OCI-LY1 (cell line): ENCODE measurements at regions not wholly inside any gene's neighbourhood (a gene's known extent, or its start where the extent isn't known, plus 50 kb on each side); places are given as distances from the start of the nearest gene placed in this dataset.

Source experiments
- H2AFZ ChIP-seq: fragments of 200-600 bp; sonication (generic), shearing (Covaris generic); 2 replicates; pipeline ENCODE4 v1.6.0; 2014; ENCODE audit warnings: antibody characterized with exemption, mild to moderate bottlenecking, low read length
- H3F3A ChIP-seq: fragments of 200-600 bp; sonication (generic), shearing (Covaris generic); 2 replicates; pipeline ENCODE4 v1.6.0; 2014; ENCODE audit warnings: mild to moderate bottlenecking, antibody characterized with exemption, low read length, moderate library complexity; ENCODE audit not compliant: insufficient read depth
- H3K27ac ChIP-seq: fragments of 200-600 bp; sonication (generic); 2 replicates; pipeline ENCODE4 v1.5.1; 2014; ENCODE audit warnings: low read length, mixed run types, mild to moderate bottlenecking, low read depth; ENCODE audit not compliant: poor library complexity, severe bottlenecking
- H3K27me3 ChIP-seq: fragments of 200-600 bp; sonication (generic); 2 replicates; pipeline ENCODE4 v1.6.0; 2014; ENCODE audit warnings: antibody characterized with exemption, mild to moderate bottlenecking, low read length, moderate library complexity; ENCODE audit not compliant: insufficient read depth
- H3K36me3 ChIP-seq: fragments of 200-600 bp; sonication (generic); 2 replicates; pipeline ENCODE4 v1.6.1; 2014; ENCODE audit warnings: mild to moderate bottlenecking, antibody characterized with exemption, low read length, moderate library complexity, mixed read lengths; ENCODE audit not compliant: insufficient read depth
- H3K4me1 ChIP-seq: fragments of 200-600 bp; sonication (generic); 2 replicates; pipeline ENCODE4 v1.5.1; 2014; ENCODE audit warnings: mild to moderate bottlenecking, low read length, moderate library complexity; ENCODE audit not compliant: insufficient read depth, severe bottlenecking
- H3K4me2 ChIP-seq: fragments of 200-600 bp; sonication (generic), shearing (Covaris generic); 2 replicates; pipeline ENCODE4 v1.6.1; 2014; ENCODE audit warnings: low read length
- H3K4me3 ChIP-seq: fragments of 200-600 bp; sonication (generic); 2 replicates; pipeline ENCODE4 v1.5.1; 2014; ENCODE audit warnings: low read length, low read depth, mild to moderate bottlenecking, mixed read lengths; ENCODE audit not compliant: poor library complexity, severe bottlenecking
- H3K79me2 ChIP-seq: fragments of 200-600 bp; shearing (Covaris generic); 2 replicates; pipeline ENCODE4 v1.6.1; 2016; ENCODE audit warnings: mixed run types, low read length, mixed read lengths; ENCODE audit not compliant: insufficient read depth
- H3K9ac ChIP-seq: fragments of 200-600 bp; sonication (generic), shearing (Covaris generic); 2 replicates; pipeline ENCODE4 v1.6.1; 2014; ENCODE audit warnings: mild to moderate bottlenecking, low read length, mixed read lengths
- H3K9me2 ChIP-seq: fragments of 200-600 bp; sonication (generic), shearing (Covaris generic); 2 replicates; pipeline ENCODE4 v1.6.1; 2014; ENCODE audit warnings: low read depth, mild to moderate bottlenecking, low read length, mixed read lengths
- H3K9me3 ChIP-seq: fragments of 200-600 bp; shearing (Covaris generic); 2 replicates; pipeline ENCODE4 v1.6.1; 2014; ENCODE audit warnings: low read length, mixed read lengths
- H4K20me1 ChIP-seq: fragments of 200-600 bp; sonication (generic), shearing (Covaris generic); 2 replicates; pipeline ENCODE4 v1.6.0; 2016; ENCODE audit warnings: mild to moderate bottlenecking, low read length; ENCODE audit not compliant: insufficient read depth
- EZH2 ChIP-seq: fragments of 200-600 bp; sonication (generic), shearing (Covaris generic); IDR thresholded peaks from 2 replicates; pipeline ENCODE4 v1.8.0; 2017; ENCODE audit warnings: borderline replicate concordance, mixed run types, mild to moderate bottlenecking, antibody characterized with exemption, low read length, moderate library complexity, mixed read lengths
- TF ChIP-seq, protein P1 (sequence below): fragments of 200-600 bp; sonication (generic), shearing (Covaris generic); IDR thresholded peaks from 2 replicates; pipeline ENCODE4 v1.5.1; 2017; ENCODE audit warnings: mild to moderate bottlenecking, antibody characterized with exemption, low read length, moderate library complexity, mixed read lengths

DNA sequence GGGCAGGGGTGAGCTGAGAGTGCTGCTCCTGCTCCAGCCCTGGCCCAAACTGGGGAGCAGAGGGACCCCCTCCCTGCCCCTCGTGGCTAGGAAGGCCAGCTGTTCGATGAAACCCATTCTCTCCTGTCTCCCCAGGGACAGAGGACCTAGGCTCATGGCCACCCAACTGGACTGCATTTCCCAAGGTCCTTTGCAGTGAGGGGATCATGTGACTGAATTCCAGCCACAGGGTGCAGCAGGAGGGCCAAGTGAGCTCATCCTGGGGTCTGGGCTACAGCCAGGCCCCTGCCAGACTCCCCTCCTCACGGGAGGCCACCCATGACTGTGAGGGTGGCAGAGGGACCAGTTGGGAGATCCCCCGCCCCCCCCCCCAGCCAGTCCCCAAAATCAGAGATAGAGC lies 777.6 kb downstream of the TBC1D22A start:
- H3K9ac ChIP-seq: no peak overlapping the region
- no peaks in the 10 kb centered on the region for H3K36me3 ChIP-seq
- H3F3A ChIP-seq: no peaks in the 10 kb centered on the region
- H3K4me3 ChIP-seq: no peak overlapping the region
- H3K9me3 ChIP-seq: no peaks in the 10 kb centered on the region
- no peaks in the 10 kb centered on the region for H3K4me1 ChIP-seq
- H3K4me2 ChIP-seq: no peak overlapping the region
- no peak overlapping the region for H2AFZ ChIP-seq
- no peaks in the 10 kb centered on the region for H3K9me2 ChIP-seq
- no peak overlapping the region for H3K27ac ChIP-seq
- H3K27me3 ChIP-seq: no peaks in the 10 kb centered on the region; the same call in 1 of the 2 replicates
- no peaks in the 10 kb centered on the region for H3K79me2 ChIP-seq
- H4K20me1 ChIP-seq: no peaks in the 10 kb centered on the region
- TF ChIP-seq, protein P1, sequence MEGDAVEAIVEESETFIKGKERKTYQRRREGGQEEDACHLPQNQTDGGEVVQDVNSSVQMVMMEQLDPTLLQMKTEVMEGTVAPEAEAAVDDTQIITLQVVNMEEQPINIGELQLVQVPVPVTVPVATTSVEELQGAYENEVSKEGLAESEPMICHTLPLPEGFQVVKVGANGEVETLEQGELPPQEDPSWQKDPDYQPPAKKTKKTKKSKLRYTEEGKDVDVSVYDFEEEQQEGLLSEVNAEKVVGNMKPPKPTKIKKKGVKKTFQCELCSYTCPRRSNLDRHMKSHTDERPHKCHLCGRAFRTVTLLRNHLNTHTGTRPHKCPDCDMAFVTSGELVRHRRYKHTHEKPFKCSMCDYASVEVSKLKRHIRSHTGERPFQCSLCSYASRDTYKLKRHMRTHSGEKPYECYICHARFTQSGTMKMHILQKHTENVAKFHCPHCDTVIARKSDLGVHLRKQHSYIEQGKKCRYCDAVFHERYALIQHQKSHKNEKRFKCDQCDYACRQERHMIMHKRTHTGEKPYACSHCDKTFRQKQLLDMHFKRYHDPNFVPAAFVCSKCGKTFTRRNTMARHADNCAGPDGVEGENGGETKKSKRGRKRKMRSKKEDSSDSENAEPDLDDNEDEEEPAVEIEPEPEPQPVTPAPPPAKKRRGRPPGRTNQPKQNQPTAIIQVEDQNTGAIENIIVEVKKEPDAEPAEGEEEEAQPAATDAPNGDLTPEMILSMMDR: no peak
- TF ChIP-seq EZH2: no peak

DNA sequence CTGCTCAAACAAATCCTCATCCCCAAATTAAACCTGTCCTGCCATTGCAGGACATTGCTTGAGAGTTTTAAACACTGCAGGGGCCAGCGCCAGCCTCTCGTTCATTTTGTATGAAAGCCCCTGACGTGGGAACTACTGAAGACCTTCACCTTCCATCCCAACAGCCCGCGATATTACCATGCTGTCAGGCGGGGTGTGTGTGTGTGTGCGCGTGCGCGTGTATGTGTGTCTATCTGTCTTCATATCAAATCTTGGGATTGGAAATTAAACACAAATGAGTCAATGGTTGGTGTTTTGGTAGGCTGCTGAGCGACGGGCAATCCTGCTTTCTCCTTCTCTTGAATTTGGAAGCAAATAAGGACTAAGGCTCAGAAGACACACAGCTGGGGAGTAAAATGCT lies 776.9 kb downstream of the TBC1D22A start:
- H3K27me3 ChIP-seq: no peaks in the 10 kb centered on the region; the same call in 1 of the 2 replicates

DNA sequence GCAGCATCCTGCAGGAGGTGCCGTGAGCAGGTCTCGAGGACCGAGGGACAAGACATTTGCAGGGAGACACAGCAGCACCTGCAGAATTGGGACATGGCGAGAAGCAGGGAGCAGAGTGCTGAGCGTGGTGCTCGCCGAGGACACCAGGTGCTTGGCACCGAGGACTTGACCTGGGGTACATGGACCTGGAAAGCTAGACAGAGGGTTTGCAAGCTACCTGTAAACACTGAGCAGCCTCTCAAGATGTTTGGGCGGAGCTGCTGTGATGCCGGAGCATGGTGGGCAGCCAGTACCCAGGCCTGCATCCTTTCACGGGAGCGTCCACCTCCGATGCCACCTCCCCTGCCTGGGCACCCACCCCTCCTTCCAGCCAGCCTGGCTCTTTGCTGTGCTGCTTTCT lies 773.2 kb downstream of the TBC1D22A start:
- Histone ChIP-seq H3K79me2 (no peaks in the 10 kb centered on the region), H3K36me3 (no peaks in the 10 kb centered on the region), H3F3A (no peaks in the 10 kb centered on the region), H3K4me2 (no peak overlapping the region), H3K9me2 (no peaks in the 10 kb centered on the region), H3K9ac (no peak overlapping the region), H4K20me1 (no peaks in the 10 kb centered on the region), H3K4me1 (no peaks in the 10 kb centered on the region), H2AFZ (no peak overlapping the region), H3K27ac (no peak overlapping the region), H3K27me3 (no peaks in the 10 kb centered on the region; the same call in 1 of the 2 replicates), H3K4me3 (no peak overlapping the region), H3K9me3 (no peaks in the 10 kb centered on the region)
- TF ChIP-seq, protein P1: no peak
- TF ChIP-seq EZH2: no peak

More for the DNA sequence above, 776.9 kb downstream of the TBC1D22A start:
- H3K27ac ChIP-seq: no peak overlapping the region
- H3K4me1 ChIP-seq: no peaks in the 10 kb centered on the region
- TF ChIP-seq EZH2: no peak
- TF ChIP-seq, protein P1: no peak
- H2AFZ ChIP-seq: no peak overlapping the region
- no peaks in the 10 kb centered on the region for H3K79me2 ChIP-seq
- no peaks in the 10 kb centered on the region for H3F3A ChIP-seq
- H3K9ac ChIP-seq: no peak overlapping the region
- no peaks in the 10 kb centered on the region for H3K36me3 ChIP-seq
- no peaks in the 10 kb centered on the region for H4K20me1 ChIP-seq
- no peak overlapping the region for H3K4me2 ChIP-seq
- H3K4me3 ChIP-seq: no peak overlapping the region
- H3K9me3 ChIP-seq: no peaks in the 10 kb centered on the region
- H3K9me2 ChIP-seq: no peaks in the 10 kb centered on the region
